Hematopoietic multipotent progenitor cell treated with erythropoietin and hydrocortisone succinate and interleukin-3 and kit ligand, for 8 days (in vitro differentiated cells): ENCODE measurements at regions not wholly inside any gene's neighbourhood (a gene's known extent, or its start where the extent isn't known, plus 50 kb on each side); places are given as distances from the start of the nearest gene placed in this dataset.
A peak's percentile ranks its signal among the peaks of the same experiment; 100 is the strongest.
"Not testable (repeated sequence)": the region's sequence is repeated elsewhere in the genome, so short reads cannot be mapped to it uniquely, and the experiment has no call there.

Experiments
- DNase-seq: peaks from one replicate; pipeline ENCODE4 v3.0.0-alpha.2; 2015

DNA sequence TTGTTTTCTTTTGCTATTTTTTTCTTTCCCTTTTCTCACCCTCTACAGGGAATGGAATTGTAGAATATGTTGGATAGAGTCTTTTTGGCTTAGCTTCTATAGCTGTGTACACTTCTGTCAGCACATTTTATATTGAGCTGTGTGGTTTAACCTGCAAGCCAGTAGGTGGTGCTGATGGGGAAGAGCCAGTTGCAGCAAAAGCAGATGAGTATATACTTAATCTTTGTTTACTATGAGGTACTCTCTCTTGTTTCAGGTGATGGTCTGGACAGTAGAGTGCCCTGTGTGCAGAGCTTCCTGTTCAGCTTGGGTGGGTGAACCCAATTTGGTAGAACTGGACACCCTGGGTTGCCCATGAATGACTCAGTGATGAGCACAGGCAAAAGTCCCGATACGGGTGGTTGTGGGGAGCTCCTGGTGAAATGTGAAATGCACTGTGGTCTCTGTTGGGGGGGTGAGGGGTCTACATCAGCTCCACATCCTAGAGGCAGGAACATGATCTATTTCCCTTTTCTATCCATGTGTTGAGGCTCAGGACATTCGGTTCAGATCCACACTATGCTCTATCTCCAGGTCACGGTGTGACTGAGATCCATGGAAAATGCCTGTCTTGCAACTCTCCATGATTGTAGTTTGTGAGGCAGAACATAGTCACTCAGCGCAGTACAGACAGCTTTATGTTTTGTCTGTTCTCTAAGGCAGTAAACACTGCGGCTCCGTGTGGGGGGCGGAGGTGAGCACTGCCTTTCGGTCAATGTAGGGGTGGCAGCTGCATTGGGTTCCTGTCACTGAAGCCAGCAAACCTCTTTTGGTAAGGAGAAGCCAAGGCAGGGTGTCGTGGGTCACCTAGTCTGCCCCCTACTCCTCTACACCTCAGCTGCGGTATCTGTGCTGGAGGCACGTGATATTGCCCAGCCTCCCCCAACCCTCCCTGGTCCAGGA, 353.2 kb downstream of the PRR16 start:
- peak; percentile 2 for DNase-seq

GRCh38 chr5:120818128-120818527, 354.0 kb downstream of the PRR16 start:
- DNase-seq: no peak

DNA sequence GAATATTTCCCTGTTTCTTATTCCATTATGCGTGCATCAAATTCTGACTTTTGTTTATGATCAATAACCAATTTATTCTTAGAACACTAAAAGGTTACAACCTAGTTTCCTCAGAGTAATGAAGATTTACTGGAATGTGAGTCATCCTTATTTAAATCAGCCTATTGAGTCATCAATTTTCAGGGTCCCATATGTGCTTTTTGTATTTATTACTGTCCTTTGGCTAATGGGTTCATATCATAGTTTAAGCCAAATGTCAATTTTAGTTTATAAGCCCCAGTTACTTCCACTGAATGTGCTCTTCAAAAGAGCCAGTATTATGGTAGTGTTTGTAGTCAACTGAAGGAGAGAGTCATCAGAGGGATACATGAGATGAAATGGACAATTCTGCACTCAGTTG, 359.2 kb downstream of the PRR16 start:
- no peak for DNase-seq

GRCh38 chr5:120831646-120832045, 367.5 kb downstream of the PRR16 start:
- DNase-seq: not testable (repeated sequence)

- DNase-seq: no peak
Measured at GRCh38 chr5:120841830-120842229, 377.7 kb downstream of the PRR16 start.

- no peak for DNase-seq
Measured at GRCh38 chr5:120843390-120843980, 379.4 kb downstream of the PRR16 start.

- DNase-seq: no peak
Measured at GRCh38 chr5:120848883-120849282, 384.8 kb downstream of the PRR16 start.

- DNase-seq: no peak
Measured at GRCh38 chr5:120852222-120852860, 388.2 kb downstream of the PRR16 start.

GRCh38 chr5:120866997-120867396, 402.9 kb downstream of the PRR16 start:
- DNase-seq: no peak

- no peak for DNase-seq
Measured at GRCh38 chr5:120869831-120870230, 405.7 kb downstream of the PRR16 start.

GRCh38 chr5:120872297-120872696, 408.2 kb downstream of the PRR16 start:
- DNase-seq: no peak

- no peak for DNase-seq
Measured at GRCh38 chr5:120873083-120873482, 409.0 kb downstream of the PRR16 start.

GRCh38 chr5:120874081-120874862, 410.2 kb downstream of the PRR16 start:
- DNase-seq: no peak

- DNase-seq: no peak
Measured at GRCh38 chr5:120882038-120882775, 418.1 kb downstream of the PRR16 start.

GRCh38 chr5:120886351-120886860, 422.3 kb downstream of the PRR16 start:
- no peak for DNase-seq

- DNase-seq: no peak
Measured at GRCh38 chr5:120895660-120896059, 431.6 kb downstream of the PRR16 start.

- DNase-seq: no peak
Measured at GRCh38 chr5:120901199-120901598, 437.1 kb downstream of the PRR16 start.

DNA sequence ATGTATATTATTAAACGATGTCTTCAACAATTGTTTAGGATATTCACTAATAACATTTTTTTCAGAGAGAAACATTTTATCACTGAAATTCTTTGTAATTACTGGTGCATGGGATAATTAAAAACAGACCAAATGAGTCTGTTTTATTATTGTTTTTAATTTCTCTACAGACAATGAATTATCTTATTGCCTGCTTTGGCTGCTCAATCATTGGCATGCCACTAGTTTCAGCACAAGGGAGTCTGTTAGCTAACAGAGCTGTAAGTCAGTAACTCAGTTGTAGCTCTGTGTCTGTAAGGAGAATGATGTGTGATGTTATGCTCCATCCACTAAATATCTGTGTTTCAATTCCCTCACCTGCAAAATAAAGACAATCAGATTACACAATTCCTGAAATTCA, 443.9 kb downstream of the PRR16 start:
- DNase-seq: no peak

- DNase-seq: no peak
Measured at GRCh38 chr5:120910629-120911028, 446.5 kb downstream of the PRR16 start.

- no peak for DNase-seq
Measured at GRCh38 chr5:120913396-120913795, 449.3 kb downstream of the PRR16 start.

DNA sequence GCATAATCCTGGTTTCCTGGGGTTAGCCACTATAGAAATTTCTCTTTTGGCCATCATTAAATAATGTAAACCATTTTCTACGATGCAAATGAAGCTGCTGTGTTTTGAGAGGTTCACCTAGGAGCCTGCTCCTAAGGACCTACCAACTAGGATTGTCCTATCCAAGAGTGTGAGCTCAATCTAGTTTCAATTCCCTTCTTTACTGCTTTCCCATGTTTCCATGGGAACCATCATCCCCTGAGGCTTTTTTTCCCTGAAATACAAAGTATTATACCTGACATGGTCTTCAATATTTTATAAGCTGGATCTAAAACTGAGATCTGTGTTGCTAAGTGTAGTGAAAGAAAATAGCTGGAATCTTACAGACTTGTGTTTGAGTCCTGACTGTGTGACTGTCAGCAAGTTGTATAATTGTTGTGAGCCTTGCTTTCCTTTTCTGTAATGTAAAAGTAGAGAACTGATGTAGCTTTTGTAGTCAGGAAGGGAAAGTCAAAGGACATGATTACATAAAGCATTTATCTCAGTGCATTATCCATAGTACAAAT, 453.2 kb downstream of the PRR16 start:
- no peak for DNase-seq

- DNase-seq: no peak
Measured at GRCh38 chr5:120919017-120919416, 454.9 kb downstream of the PRR16 start.
